Stimulated activated CD4-positive, alpha-beta T cell treated with anti-CD3 and anti-CD28 coated beads, TNF-alpha, amount 100 ng/mL, for 48 hours (primary cell): ENCODE measurements at regions not wholly inside any gene's neighbourhood (a gene's known extent, or its start where the extent isn't known, plus 50 kb on each side); places are given as distances from the start of the nearest gene placed in this dataset.

Experiments
- DNase-seq, 3 donors: peaks; one replicate each; pipeline ENCODE4 v3.0.0-alpha.2; 2020; ENCODE audit warnings: low read depth in 3 of 3

DNA sequence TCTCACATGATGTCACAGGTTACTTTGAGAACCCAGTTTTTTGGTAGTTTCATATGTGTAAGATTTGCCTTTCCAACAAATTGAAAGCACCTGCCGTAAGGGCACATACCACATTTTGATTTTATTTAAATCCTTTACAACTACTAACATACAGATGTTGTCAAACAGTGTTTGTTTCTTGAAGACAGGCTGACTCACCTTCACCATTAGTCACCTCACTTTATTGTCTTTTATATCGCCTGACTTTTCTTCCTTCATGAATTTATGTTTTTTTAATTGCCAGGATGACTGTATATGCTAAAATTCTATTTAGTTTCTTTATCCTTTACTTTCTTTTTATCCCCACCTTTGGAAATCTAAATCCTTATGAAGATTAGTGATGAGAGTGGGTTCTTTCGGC lies 886.7 kb downstream of the SUCLG1 start:
- DNase-seq: no peak

DNA sequence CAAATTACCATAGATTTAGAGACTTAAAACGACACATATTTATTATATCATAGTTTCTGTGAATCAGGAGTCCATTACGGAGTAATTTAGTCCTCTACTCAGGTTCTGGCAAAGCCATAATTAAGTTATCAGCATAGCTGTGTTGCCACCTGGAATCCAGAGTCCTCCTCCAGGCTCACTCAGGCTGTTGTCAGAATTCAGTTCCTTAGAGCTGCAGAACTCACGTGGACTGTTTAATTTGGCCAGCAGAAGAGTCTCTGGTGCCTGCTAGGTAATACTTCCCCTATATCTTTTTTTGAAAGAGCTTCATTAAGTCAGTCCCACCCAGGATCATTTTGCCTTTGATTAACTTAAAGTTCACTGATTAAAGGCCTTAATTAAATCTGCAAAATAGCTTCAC lies 891.5 kb downstream of the SUCLG1 start:
- no peak for DNase-seq

DNA sequence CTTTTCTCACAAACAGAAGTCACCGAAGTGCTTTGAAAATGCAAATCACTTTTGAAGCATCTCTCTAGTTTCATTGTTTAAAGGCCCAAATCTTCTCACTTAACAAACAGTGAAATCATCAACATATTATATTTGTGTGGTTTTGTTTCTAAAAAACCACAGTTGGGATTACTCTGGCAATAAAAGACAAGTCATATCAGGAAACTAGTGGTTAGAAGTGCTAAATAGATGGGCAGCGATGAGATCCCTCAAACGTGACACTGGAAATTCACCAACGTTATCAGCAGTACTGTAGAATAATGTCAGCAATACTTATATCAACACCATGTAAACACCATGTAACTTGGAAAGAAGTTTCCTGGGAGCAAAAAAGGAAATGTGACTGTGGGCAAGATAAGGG lies 893.5 kb downstream of the SUCLG1 start:
- DNase-seq: no peak

DNA sequence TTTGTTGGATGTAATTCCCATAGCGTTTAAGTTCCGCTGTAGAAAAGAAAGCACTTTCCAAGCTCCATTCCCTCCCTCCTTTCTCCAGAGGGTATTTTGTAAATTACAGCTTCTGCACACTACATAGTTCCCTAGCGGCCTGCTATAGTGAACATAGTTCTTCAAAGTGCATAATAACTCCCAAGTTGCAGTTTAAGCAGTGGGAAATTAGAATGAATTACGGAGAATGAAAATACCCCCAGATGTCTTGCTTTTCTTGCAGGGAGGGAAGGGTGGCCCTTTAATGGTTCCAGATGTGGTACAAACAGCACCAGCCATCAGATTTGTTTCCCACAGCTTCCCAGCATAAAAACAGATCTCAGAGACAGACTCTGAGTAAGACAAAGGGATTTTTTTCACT lies 893.9 kb downstream of the SUCLG1 start:
- DNase-seq: no peak

DNA sequence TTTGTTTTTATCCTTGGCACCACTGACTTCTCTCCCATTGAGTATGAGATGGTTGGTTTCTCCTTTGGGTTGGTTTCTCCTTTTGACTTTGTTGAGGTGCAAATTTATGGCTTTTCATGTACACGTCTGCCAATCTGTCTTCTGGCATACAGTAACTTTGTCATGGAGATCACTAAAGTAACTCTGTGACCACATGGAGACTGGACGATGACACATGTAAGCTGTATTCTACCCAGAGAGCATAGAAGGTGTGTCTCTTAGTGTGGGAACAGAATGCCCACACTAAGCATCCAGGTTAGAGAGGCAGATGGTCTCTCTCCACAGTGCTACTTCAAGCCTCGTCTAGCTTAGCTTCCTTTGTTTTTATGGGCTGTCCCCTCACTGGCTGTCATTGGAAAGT lies 897.5 kb downstream of the SUCLG1 start:
- DNase-seq: no peak

DNA sequence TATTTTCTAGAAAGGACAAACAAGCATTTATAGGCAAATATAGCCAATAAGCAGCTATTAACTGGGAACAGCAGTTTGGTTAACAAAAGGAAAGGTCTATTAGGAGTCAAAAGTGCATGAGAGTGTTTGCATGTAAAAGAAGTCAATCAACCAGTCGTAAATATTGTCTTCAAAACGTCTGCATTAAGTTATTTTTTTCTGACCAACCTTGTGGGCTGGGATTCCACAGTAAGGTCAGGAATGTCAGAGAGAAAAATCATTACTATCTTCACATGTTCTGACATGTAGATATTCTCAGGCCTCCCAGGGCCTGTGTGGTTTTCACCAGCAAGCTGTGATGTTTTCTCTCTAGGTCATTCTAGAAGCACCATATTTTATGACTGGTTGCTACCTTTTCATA lies 922.5 kb downstream of the SUCLG1 start:
- DNase-seq: no peak

DNA sequence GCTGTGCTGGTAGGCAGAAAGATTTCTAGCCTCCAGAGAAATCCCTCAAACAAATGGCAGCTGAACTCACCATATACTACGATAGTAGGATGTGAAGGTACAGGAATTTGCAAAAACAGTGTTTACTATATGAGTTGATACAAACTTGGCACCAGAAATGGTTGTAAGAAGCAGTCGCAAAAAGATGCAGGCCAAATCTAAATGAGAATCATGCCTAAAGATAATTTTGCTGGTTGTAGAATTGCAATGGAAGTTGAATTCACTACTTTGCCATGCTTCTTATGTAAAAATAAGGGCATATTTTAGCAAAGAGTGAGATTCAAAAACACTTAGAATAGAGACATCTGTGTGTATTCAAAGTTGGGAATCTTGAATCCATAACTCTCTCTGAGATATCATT lies 924.7 kb downstream of the SUCLG1 start:
- DNase-seq: no peak

DNA sequence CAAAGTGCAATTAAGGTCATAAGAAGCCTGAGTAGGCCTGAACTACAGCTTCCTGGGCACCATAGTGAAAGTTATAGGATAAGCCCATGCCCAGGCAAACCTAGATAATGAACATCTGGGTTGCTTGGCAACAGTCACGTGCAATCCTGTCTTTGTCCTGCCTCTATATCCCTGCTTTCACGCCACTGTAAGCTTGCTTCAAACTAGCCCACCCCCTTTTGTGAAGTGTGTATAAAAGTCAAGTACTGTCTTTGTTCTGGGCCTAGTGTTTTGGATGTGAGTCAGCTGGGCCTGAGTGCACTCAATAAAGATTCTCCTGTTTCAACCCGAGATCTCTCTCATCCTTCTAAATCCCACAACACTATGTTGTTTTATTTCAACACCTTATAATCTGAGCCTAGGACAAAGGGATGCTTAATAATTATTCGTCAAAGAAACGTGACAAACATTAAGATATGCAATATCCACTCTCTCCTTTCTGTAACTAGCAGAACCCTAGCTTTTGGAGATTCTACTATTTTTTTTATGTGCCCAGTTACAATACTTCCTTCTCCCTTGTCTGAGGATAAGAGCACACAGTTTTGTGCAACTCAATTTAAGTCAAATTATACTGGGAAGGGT lies 927.8 kb downstream of the SUCLG1 start:
- DNase-seq: no peak

DNA sequence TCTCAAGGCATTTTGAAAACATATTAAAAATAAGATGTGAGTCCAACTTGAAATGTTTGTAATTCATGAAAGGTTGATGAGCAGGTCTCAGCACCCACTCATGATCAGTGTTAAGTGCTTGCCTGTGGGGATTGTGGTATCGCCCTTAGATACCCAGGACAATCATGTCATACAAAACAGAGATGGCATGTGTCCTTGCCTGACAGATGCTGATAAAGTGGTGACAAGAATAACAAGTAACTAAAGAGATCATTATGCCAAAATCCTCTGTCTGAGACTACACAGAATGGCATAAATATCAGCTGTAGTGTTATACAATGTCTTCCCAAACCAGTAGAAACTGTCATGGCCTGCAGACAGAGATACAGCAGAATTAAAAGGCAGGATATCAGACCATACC lies 930.3 kb downstream of the SUCLG1 start:
- no peak for DNase-seq

DNA sequence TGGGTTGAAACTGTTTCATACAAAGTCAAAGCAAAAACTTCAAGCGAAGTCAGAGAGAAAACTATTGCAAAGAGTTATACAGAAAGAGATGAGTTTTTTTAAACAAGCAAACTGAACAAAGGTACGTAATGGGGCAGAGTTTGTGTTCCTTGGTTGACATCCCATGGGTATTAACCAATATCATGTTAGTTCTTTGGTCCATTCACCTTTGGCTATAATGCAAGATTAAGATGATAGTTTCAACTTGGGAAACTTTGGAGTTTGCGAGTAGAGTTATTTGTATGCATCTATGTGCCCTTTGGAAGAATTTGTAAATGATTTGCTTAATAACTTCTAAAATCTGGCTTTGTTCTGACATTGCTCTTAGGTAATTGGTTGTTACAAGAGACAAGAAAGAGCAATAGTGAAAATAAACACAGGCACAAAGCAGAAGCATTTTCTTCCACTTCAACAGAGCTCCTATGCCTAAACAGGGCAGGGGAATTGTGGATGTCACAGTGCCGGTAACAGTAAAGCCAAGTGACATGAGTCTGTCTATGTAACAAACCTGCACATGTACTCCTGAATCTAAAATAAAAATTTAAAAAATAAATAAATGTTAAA lies 936.1 kb downstream of the SUCLG1 start:
- no peak for DNase-seq

DNA sequence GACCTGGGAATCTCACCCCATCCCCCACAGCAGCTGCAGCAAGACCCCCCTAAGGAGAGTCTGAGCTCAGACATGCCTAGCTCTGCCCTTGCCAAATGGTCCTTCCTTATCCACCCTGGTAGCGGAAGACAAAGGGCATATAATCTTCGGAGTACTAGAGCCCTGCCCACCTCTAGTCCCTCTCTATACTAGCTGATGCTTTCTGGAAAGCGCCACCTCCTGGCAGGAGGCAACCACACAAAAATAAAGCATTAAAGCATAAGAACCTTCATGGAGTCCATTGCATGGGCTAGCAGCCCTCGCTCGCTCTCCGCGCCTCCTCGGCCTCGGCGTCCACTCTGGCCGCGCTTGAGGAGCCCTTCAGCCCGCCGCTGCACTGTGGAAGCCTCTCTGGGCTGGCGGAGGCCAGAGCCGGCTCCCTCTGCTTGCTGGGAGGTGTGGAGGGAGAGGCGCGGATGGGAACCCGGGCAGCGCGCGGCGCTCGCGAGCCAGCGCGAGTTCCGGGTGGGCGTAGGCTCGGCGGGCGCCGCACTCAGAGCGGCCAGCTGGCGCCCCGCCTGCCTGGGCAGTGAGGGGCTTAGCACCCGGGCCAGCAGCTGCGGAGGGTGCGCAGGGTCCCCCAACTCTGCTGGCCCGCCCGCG lies 941.2 kb downstream of the SUCLG1 start:
- DNase-seq: no peak

DNA sequence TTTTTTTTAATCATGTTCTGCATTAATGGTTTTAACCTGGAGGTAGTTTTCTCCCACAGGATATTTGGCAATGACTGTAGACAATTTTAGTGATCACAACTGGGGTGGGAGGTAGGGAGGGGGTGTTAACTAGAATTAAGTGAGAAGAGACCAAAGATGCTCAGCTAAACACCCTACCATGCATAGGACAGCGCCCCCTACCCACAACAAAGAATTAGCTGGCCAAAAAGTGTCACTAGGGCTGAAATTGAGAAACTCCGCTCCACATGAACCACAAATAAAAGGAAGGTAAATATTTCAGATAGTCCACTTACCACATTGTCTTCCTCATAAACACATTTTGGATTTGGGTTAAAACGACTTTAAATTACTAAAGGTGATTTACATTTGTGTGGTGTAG lies 942.6 kb downstream of the SUCLG1 start:
- DNase-seq: no peak

DNA sequence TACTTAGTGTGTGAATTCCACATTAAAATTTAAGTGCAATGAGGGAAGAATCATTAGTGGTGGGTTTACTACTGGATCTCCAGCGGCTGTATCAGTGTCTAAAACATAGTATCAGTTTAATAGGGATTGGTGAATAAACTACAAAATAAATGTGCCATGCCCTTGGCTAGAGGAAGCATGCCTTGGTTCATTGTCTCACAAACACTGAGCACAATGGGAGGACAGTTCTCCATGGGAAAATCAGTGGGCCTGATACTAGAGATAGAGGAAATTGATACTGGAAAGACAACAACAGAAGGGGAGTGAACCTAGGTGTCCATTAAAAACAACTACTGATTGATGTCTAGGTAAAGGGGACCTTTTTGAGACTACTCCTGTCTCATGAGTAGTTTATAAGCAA lies 971.6 kb downstream of the SUCLG1 start:
- DNase-seq: no peak

DNA sequence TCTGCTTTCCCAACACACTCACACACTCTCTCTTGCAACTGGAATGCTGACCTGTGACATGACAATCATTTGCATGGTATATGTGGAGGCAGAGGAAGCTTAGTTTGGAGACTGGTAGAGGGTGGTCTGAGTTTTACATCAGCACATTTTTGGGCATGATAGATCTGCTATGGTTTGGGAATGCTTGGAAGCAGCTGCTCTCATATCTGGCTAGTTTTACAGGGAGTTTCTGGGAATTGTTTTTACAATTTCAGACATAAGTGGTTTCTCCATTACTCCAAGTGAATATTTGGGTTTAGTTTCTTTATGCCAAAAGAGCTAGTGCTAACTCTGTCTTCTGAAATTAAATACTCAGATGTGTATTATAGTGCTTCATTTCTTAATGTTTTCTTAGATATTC lies 977.6 kb downstream of the SUCLG1 start:
- no peak for DNase-seq

DNA sequence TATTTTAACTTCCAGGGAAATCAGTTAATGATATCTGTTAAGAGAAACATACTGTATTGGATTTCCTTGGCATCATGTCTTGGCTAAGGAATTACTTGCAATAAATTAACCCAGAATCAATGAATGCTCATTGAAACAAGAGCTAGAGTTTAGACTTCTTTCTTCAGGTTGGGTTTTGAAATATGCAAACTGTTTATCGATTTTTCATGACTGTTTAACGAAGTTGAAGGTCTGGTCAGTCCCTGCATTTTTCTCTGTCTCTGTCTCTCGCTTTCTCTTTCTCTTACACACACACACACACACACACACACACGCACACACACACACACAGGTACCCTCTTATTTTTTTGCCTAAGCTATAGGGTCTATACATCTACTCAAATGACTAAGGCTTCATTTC lies 981.0 kb downstream of the SUCLG1 start:
- DNase-seq: no peak

DNA sequence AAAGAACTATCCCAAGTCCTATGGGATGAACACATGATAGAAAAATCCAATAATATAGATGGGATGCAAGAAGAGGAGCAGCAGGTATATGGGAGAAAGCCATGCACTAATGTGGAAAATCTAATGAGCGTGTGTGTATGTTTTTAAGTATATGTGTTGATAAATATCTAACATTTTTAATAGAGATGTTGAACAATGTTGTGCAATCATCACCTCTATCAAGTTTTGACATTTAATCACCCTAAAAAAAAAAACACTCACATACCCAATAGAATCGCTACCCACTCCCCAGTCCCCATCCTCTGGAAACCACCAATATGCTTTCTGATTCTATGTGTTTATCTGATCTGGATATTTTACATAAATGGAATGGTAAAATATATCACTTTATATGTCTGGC lies 983.7 kb downstream of the SUCLG1 start:
- DNase-seq: no peak

DNA sequence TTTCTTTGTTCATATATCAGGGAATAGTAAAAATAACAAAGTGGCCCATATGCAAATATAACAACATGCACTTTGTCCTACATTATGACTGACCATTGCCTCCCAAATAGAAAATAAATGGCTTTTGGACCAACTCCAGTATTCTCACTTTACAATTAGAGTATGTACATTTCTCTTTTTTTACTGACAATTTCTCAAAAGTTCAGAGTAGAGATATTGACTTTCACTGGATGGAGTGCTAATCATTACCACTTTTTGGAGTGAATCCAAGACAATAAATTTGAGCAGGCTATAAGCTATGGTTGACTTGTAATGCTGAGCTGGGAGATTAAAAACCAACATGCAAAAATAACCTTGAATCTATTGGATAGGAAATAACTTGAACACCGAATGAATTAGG lies 987.4 kb downstream of the SUCLG1 start:
- no peak for DNase-seq

DNA sequence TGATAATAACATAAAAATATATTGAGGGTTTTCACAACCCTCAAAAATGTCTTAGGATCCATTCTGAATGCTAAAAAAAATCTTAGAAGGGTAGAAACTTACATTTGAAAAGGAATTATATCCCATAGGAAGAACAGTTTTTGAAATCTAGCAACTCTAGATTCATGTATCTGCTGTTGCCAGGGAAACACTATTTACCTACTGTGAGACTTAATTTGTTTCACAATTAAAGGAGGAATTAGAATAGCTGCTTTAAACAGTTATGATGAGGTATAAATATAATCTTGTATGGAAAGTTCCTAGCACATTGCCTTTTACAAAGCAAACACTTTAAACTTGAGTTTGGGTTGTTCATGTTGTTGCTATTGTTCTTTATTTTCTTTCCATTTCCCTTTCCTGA lies 988.2 kb downstream of the SUCLG1 start:
- DNase-seq: no peak

DNA sequence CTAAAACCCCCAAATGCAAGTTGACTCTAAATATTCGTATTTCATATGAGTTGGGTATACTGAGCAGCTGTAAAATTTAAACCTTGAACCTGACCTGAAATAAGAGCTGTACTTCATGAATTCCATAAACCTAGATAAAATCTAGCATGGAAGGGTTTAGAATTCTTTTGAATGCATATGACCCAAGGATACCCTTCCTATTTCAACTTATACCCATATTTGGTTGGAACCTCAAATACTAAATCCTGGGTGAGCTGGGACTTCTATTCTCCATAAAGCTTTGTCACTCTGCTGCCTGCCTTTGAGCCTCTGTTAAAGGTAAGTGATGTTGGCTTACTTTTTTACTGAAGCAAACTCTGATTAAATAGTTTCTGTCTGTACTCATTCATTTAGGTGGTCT lies 994.6 kb downstream of the SUCLG1 start:
- DNase-seq: no peak

DNA sequence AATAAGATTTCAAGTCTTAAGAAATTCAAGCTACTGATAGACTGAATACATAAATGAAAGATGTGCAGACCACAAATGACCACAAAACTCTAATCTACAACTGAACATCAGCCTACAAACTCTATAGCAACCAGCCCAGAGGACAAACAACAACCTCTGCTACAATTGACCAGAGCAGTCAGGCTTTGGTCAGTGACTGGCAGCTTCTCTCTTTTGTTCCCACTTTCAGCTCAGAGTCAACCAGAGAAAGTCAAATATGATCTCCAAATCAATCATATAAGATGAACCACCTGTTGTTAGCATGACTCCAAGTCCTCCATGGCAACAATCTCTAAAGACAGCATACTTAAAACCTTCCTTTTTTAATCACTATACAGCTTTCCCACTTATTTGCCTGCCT lies 996.2 kb downstream of the SUCLG1 start:
- no peak for DNase-seq

DNA sequence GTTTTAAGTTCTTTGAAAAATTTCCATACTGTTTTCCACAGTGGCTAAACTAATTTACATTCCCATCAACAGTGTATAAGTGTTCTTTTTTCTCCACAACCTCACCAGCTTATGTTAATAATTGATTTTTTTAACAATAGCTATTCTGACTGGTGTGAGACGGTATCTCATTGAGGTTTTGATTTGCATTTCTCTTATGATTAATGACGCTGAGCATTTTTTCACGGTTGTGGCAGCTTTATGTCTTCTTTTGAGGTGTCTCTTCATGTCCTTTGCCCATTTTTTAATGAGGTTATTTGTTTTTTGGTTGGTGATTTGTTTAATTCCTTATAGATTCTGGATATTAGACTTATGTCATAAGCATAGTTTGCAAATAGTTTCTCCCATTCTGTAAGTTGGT lies 997.9 kb downstream of the SUCLG1 start:
- DNase-seq: no peak

DNA sequence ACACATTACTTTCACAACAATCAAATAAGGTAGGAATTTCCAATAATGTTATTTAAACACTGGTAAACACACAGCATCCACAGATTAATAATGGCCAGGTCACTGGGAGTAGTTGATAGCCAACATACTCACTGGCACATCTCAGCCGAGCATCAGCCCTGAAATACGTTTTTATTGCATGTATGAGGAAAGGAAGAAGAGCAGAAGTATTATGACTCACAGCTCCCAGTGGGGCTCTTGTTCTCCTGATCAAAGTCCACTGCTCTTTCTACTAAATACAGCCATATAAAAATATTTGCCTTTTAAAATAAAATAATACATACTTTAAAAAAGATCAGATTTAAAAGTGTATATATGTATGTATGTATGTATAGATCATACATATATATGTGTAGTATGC lies 999.6 kb downstream of the SUCLG1 start:
- DNase-seq: no peak

DNA sequence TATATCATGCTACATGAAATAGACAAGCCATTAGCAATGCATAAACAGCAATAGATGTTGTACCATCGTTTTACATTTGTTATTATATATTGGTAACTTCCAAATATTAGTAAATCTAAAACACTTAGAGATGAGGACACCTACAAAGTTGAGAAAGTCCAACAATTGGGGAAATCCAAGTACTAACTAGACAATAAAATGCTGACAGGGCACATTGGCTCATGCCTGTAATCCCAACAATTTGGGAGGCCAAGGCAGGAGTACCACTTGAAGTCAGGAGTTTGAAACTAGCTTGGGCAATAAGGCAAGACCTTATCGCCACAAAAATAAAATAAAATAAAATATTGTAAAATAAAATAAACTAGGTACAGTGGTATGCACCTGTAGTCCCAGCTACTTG lies 1023.1 kb downstream of the SUCLG1 start:
- DNase-seq: no peak

DNA sequence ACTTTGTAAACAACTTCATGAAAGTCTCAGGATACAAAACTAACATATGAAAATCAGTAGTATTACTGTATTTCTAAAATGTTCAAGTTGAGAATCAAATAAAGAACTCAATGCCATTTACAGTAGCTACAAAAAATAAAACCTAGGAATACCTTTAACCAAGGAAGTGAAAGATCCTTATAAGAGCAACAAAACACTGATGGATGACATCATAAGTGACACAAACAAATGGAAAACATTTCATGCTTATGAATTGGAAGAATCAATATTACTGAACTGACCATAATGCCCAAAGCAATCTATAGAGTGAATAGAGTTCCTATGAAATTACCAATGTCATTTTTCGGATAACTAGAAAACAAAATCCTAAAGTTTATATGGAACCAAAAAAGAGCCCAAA lies 1038.1 kb downstream of the SUCLG1 start:
- no peak for DNase-seq
